Fibroblast of the aortic adventitia (primary cell): ENCODE measurements at regions not wholly inside any gene's neighbourhood (a gene's known extent, or its start where the extent isn't known, plus 50 kb on each side); places are given as distances from the start of the nearest gene placed in this dataset.

Source experiments
- DNase-seq: peaks from one replicate; pipeline ENCODE4 v3.0.0-alpha.2; 2010; ENCODE audit warnings: low read depth
- H3K4me3 ChIP-seq: 2 replicates; pipeline ENCODE4 v1.5.1; 2011; ENCODE audit warnings: low read depth, mild to moderate bottlenecking, control low read depth, low read length, moderate library complexity
- TF ChIP-seq, protein P1 (sequence below): IDR thresholded peaks from 2 replicates; pipeline ENCODE4 v1.5.1; 2011; ENCODE audit warnings: mild to moderate bottlenecking, low read length, control low read depth, inconsistent platforms; ENCODE audit not compliant: insufficient read depth

DNA sequence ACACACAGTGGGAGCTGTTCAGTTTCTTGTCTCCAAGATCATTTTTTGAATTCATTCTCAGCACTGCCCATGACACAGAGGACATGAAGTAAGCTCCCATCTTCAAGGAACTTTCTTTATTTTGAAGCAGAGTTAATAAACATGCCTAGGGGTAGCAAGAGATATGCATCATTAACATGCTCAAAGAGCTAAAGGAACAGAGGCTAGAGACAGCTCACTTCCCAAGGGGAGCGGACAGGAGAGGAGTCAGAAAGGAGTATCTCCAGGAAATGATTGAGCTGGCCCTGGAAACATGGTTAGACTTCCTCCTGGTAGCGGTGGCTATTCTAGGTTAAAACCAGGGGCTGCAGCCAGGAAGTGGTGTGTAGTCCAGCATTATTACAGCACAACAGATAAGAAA lies 135.9 kb downstream of the GPAM start:
- no peak overlapping the region for H3K4me3 ChIP-seq
- TF ChIP-seq, protein P1, sequence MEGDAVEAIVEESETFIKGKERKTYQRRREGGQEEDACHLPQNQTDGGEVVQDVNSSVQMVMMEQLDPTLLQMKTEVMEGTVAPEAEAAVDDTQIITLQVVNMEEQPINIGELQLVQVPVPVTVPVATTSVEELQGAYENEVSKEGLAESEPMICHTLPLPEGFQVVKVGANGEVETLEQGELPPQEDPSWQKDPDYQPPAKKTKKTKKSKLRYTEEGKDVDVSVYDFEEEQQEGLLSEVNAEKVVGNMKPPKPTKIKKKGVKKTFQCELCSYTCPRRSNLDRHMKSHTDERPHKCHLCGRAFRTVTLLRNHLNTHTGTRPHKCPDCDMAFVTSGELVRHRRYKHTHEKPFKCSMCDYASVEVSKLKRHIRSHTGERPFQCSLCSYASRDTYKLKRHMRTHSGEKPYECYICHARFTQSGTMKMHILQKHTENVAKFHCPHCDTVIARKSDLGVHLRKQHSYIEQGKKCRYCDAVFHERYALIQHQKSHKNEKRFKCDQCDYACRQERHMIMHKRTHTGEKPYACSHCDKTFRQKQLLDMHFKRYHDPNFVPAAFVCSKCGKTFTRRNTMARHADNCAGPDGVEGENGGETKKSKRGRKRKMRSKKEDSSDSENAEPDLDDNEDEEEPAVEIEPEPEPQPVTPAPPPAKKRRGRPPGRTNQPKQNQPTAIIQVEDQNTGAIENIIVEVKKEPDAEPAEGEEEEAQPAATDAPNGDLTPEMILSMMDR = no peak
- DNase-seq = no peak

DNA sequence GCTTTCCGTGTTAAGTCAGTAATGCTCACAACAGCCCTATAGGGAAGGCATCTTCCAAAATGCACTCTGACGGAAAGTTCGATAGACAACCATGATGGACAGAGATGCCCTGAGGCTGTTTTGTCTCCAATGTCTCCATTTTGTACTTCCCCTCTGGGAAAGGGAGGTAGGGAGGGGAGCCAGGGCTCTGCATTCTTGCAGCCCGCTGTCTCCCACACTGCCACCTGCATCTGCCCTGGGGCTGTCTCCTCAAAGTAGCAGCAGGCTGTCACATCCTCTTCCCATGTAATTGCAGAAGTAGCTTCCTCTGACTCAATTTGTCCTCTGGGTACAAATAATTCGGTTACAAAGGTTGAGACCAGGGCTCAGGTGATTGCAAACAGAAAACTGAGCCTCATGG lies 131.4 kb downstream of the GPAM start:
- TF ChIP-seq, protein P1 = no peak
- no peak for DNase-seq
- H3K4me3 ChIP-seq = no peak overlapping the region

DNA sequence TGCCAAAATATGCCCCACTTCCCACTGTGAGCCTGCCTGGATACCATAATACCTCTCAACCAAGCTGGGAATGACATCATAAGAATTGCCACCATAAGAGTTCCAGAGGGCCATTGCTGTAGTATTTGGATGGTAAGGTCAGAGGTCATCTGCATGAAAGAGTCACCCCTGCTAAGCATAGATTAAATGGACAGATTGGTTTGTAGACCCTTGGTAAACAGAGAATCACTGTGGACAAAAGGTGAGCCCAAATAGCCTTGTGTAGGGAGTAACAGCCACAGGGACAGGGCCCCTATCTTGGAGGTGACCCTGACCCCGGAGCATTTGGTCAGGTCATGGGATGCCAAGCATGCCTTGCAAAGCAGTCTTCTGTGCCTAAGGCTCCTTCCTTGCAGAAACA lies 129.7 kb downstream of the GPAM start:
- TF ChIP-seq, protein P1 = no peak
- no peak overlapping the region for H3K4me3 ChIP-seq
- DNase-seq = no peak

DNA sequence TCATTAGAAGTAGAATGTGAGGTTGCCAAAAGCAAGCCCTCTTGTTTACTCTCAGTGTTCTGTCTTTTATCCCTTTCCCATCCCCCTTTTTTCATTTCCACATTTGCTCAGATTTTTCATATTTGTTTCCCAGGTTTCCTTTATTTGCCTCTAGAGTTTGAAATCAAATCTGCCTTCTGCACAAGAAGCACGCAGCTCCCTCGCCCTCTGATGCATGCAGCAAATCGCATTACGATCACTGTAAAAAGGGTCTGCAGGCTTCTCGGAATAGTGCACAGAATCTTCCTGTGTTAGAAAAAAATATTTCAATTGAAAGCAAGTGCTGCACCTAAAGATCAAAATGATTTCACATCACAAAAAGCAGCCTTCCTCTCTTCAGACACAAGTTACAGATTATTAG lies 129.0 kb downstream of the GPAM start:
- TF ChIP-seq, protein P1 = no peak
- DNase-seq = no peak
- H3K4me3 ChIP-seq = no peak overlapping the region

DNA sequence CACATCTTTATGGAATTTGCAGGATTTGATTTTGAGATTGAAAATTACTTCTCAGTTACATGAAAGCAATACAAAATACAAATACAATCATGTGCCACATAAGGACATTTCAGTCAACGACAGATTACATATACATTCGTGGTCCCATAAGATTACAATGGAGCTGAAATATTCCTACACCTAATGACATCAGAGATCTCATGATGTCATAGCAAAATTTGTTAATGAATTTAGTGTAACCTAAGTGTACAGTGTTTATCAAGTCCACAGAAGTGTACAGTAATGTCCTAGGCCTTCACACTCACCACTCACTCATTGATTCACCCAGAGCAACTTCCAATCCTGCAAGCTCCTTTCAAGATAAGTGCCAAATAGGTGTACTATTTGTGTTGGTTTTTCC lies 126.5 kb downstream of the GPAM start:
- H3K4me3 ChIP-seq = no peak overlapping the region
- TF ChIP-seq, protein P1 = no peak
- no peak for DNase-seq

DNA sequence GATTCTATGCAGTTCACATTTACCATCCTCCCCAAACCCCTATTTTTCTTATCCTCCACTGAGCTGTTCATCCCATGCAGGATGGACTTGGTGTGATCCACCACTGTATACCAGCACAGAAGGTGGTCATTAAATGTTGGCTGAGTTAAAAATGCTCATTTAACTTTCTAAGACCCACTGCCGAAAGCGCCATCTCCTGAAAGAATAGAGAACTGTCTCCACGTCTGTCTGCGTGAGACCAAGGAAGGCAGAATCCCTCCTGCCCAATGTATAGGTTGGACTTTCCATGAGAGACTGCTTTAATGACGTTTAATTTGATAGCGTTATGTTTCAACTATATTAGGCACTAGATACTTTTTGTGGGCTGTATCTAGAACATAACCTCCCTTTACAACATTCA lies 124.3 kb downstream of the GPAM start:
- TF ChIP-seq, protein P1 = no peak
- H3K4me3 ChIP-seq = no peak overlapping the region
- no peak for DNase-seq

DNA sequence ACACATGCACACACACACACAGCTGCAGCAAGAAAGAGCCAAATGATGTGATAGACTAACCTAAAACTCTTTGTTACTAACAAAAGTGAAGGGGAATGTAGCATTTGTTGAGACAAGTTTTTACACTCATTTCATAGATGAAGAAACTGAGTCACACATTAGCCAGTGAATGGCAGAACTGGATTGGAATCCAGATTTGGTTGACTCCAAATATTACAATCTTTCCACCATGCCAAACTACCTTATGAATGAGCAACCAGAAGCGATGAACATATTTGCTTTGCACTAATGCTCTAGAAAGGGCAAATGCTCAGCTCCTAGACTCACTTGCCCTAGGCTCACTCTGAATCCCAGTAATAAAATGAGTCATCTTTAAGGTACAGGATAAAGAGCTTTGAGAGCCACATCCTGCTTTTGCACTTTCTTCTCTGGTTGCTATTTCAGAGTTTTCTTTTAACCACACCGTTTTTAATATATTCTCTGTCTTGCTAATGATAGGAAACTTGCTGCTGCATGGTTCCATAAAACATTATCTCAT lies 111.9 kb downstream of the GPAM start:
- DNase-seq = no peak
- TF ChIP-seq, protein P1 = no peak
- no peak overlapping the region for H3K4me3 ChIP-seq
